Tibial nerve (tissue), 4 donors: ENCODE measurements at regions not wholly inside any gene's neighbourhood (a gene's known extent, or its start where the extent isn't known, plus 50 kb on each side); places are given as distances from the start of the nearest gene placed in this dataset.

Experiments
- DNase-seq, 2 donors: peaks; one replicate each; pipeline ENCODE4 v3.0.0-alpha.2; 2019; ENCODE audit warnings: low spot score in 2 of 2
- H3K27ac ChIP-seq, 4 donors: fragments of 200-600 bp; sonication (generic) in 3 of 4; one replicate each; pipeline ENCODE4 v1.5.1; 2017 to 2019; ENCODE audit warnings: mild to moderate bottlenecking in 1 of 4
- H3K27me3 ChIP-seq, 2 donors: fragments of 200-600 bp; sonication (generic) in 1 of 2; one replicate each; pipeline versions ENCODE4 v1.5.1 to v1.6.0; 2017 to 2019
- H3K36me3 ChIP-seq, 3 donors: fragments of 200-600 bp; sonication (generic); one replicate each; pipeline ENCODE4 v1.5.1; 2018 to 2019
- H3K4me1 ChIP-seq, 4 donors: fragments of 200-600 bp; sonication (generic) in 3 of 4; one replicate each; pipeline ENCODE4 v1.5.1; 2017 to 2019
- H3K4me3 ChIP-seq, 4 donors: fragments of 200-600 bp; sonication (generic) in 3 of 4; one replicate each; pipeline ENCODE4 v1.5.1; 2017 to 2019; ENCODE audit warnings: mild to moderate bottlenecking in 1 of 4, moderate library complexity in 1 of 4
- H3K9me3 ChIP-seq, 4 donors: fragments of 200-600 bp; sonication (generic) in 3 of 4; one replicate each; pipeline ENCODE4 v1.5.1; 2017 to 2019
- CTCF ChIP-seq, 5 experiments: fragments of 200-600 bp in 3 of 5; fragments of 450-650 bp in 2 of 5; sonication (generic) in 3 of 5; IDR thresholded peaks; one replicate each; pipeline ENCODE4 v1.5.1; 2016 to 2019; ENCODE audit warnings: antibody characterized with exemption in 5 of 5, mild to moderate bottlenecking in 3 of 5, moderate library complexity in 2 of 5
- EP300 ChIP-seq, 2 donors: sonication (generic); formaldehyde crosslinking; IDR thresholded peaks; one replicate each; pipeline ENCODE4 v1.6.1; 2017; ENCODE audit warnings: antibody characterized with exemption in 2 of 2, mild to moderate bottlenecking in 1 of 2
- POLR2A ChIP-seq, 2 donors: fragments of 450-650 bp; IDR thresholded peaks; one replicate each; pipeline ENCODE4 v1.6.1; 2017; ENCODE audit warnings: antibody characterized with exemption in 2 of 2, mild to moderate bottlenecking in 2 of 2, moderate library complexity in 2 of 2
- WGBS, 2 donors: methylation state at CpG; one replicate each; pipeline ENCODE4 v1.1.5; 2018; 5-methylcytosine and 5-hydroxymethylcytosine counted together

- H3K36me3 ChIP-seq = no peaks in the 10 kb centered on the region
- no peak for DNase-seq
- WGBS, 2 donors = 85 to 90% methylated on average over 5 of the region's 5 CpGs
- H3K4me3 ChIP-seq = no peak overlapping the region
- no peak overlapping the region for H3K27ac ChIP-seq
- H3K9me3 ChIP-seq = peaks cover 0 to 9% (median 0%) of the 10 kb centered on the region in 4 donors
- H3K4me1 ChIP-seq = no peaks in the 10 kb centered on the region
- no peak for TF ChIP-seq EP300 (IDR thresholded peaks at IDR 0.05)
- no peaks in the 10 kb centered on the region for H3K27me3 ChIP-seq
These were observed 50.5 kb downstream of the PALM2AKAP2 start for GRCh38 chr9:109830545-109830944.

- TF ChIP-seq EP300 (IDR thresholded peaks at IDR 0.05) (no peak), POLR2A (IDR thresholded peaks at IDR 0.05) (no peak), CTCF (IDR thresholded peaks at IDR 0.05) (no peak)
- no peaks in the 10 kb centered on the region for H3K4me1 ChIP-seq
- no peaks in the 10 kb centered on the region for H3K27me3 ChIP-seq
- H3K9me3 ChIP-seq = peaks cover 0 to 11% (median 0%) of the 10 kb centered on the region in 4 donors
- DNase-seq = no peak
- no peak overlapping the region for H3K27ac ChIP-seq
- no peaks in the 10 kb centered on the region for H3K36me3 ChIP-seq
- no peak overlapping the region for H3K4me3 ChIP-seq
- 72 to 75% methylated on average over 6 of the region's 6 CpGs for WGBS, 2 donors
These were observed 52.1 kb downstream of the PALM2AKAP2 start for GRCh38 chr9:109831998-109832658.

GRCh38 chr9:109834855-109835254 lies 54.9 kb downstream of the PALM2AKAP2 start:
- Histone ChIP-seq H3K9me3 (peaks cover 0 to 11% (median 0%) of the 10 kb centered on the region in 4 donors), H3K27me3 (no peaks in the 10 kb centered on the region), H3K36me3 (no peaks in the 10 kb centered on the region), H3K4me3 (no peak overlapping the region), H3K4me1 (no peaks in the 10 kb centered on the region), H3K27ac (no peak overlapping the region)
- WGBS, 2 donors = 92 to 94% methylated on average over 2 of the region's 2 CpGs
- no peak for DNase-seq
- TF ChIP-seq CTCF (IDR thresholded peaks at IDR 0.05) (no peak), POLR2A (IDR thresholded peaks at IDR 0.05) (no peak), EP300 (IDR thresholded peaks at IDR 0.05) (no peak)

GRCh38 chr9:109843641-109844040 lies 63.6 kb downstream of the PALM2AKAP2 start:
- H3K27me3 ChIP-seq = no peaks in the 10 kb centered on the region
- 64 to 80% methylated on average over 11 of the region's 11 CpGs for WGBS, 2 donors
- H3K9me3 ChIP-seq = no peaks in the 10 kb centered on the region
- H3K4me1 ChIP-seq = no peaks in the 10 kb centered on the region
- H3K36me3 ChIP-seq = no peaks in the 10 kb centered on the region
- TF ChIP-seq EP300 (IDR thresholded peaks at IDR 0.05) (no peak), CTCF (IDR thresholded peaks at IDR 0.05) (no peak), POLR2A (IDR thresholded peaks at IDR 0.05) (no peak)
- no peak overlapping the region for H3K4me3 ChIP-seq
- no peak overlapping the region for H3K27ac ChIP-seq
- DNase-seq = no peak

GRCh38 chr9:109845226-109845625 lies 65.2 kb downstream of the PALM2AKAP2 start:
- Histone ChIP-seq H3K36me3 (no peaks in the 10 kb centered on the region), H3K27ac (no peak overlapping the region), H3K4me1 (no peaks in the 10 kb centered on the region), H3K27me3 (no peaks in the 10 kb centered on the region), H3K4me3 (no peak overlapping the region), H3K9me3 (no peaks in the 10 kb centered on the region)
- 81 to 93% methylated on average over 2 of the region's 2 CpGs for WGBS, 2 donors
- no peak for DNase-seq
- TF ChIP-seq POLR2A (IDR thresholded peaks at IDR 0.05) (no peak), EP300 (IDR thresholded peaks at IDR 0.05) (no peak), CTCF (IDR thresholded peaks at IDR 0.05) (no peak)
